SK-N-SH (cell line): ENCODE measurements at regions not wholly inside any gene's neighbourhood (a gene's known extent, or its start where the extent isn't known, plus 50 kb on each side); places are given as distances from the start of the nearest gene placed in this dataset.

ENCODE experiments used
- CTCF ChIP-seq: fragments of 200-600 bp; sonication (generic); IDR thresholded peaks from 2 replicates; pipeline ENCODE4 v1.6.1; 2017; ENCODE audit warnings: antibody characterized with exemption, mild to moderate bottlenecking, moderate library complexity
- MXI1 ChIP-seq: IDR thresholded peaks from 2 replicates; pipeline ENCODE4 v1.6.1; 2012; ENCODE audit warnings: mild to moderate bottlenecking, low read depth, low read length, improper control_type of control experiment
- RFX5 ChIP-seq: IDR thresholded peaks from 2 replicates; pipeline ENCODE4 v1.6.1; 2012; ENCODE audit warnings: mild to moderate bottlenecking, improper control_type of control experiment, low read length
- SIN3A ChIP-seq: IDR thresholded peaks from 2 replicates; pipeline ENCODE4 v1.6.1; 2012; ENCODE audit warnings: low read depth, mild to moderate bottlenecking, low read length, moderate library complexity, borderline replicate concordance

GRCh38 chr13:40042991-40043390 is 387.5 kb downstream of the COG6 start:
- TF ChIP-seq SIN3A (no peak), RFX5 (no peak), MXI1 (no peak), CTCF (no peak)
